ENCODE measurements at regions not wholly inside any gene's neighbourhood (a gene's known extent, or its start where the extent isn't known, plus 50 kb on each side); places are given as distances from the start of the nearest gene placed in this dataset.

GRCh38 chr2:5897249-5897648, 205.1 kb downstream of the SOX11 start:
- H3K4me3 ChIP-seq (ENCODE audit: insufficient read depth, low read depth, low read length, poor library complexity, severe bottlenecking) = no peak overlapping the region
- H3K36me3 ChIP-seq (ENCODE audit: control insufficient read depth, insufficient read depth, low read length) = no peaks in the 10 kb centered on the region
- H3K27ac ChIP-seq (ENCODE audit: insufficient read depth, low read length, poor library complexity, severe bottlenecking) = no peak overlapping the region
- DNase-seq = no peak
- H3K9me3 ChIP-seq (ENCODE audit: control insufficient read depth, low read length) = no peaks in the 10 kb centered on the region
- no peaks in the 10 kb centered on the region for H3K27me3 ChIP-seq (replicated peaks; ENCODE audit: control insufficient read depth, insufficient read depth, low read length, poor library complexity, severe bottlenecking)
- H3K4me1 ChIP-seq (ENCODE audit: control insufficient read depth, insufficient read depth, low read length, poor library complexity, severe bottlenecking) = no peaks in the 10 kb centered on the region

- Histone ChIP-seq H3K27me3 (replicated peaks; ENCODE audit: control insufficient read depth, insufficient read depth, low read length, poor library complexity, severe bottlenecking) (no peaks in the 10 kb centered on the region), H3K4me3 (ENCODE audit: insufficient read depth, low read depth, low read length, poor library complexity, severe bottlenecking) (no peak overlapping the region), H3K36me3 (ENCODE audit: control insufficient read depth, insufficient read depth, low read length) (no peaks in the 10 kb centered on the region), H3K4me1 (ENCODE audit: control insufficient read depth, insufficient read depth, low read length, poor library complexity, severe bottlenecking) (no peaks in the 10 kb centered on the region), H3K9me3 (ENCODE audit: control insufficient read depth, low read length) (no peaks in the 10 kb centered on the region), H3K27ac (ENCODE audit: insufficient read depth, low read length, poor library complexity, severe bottlenecking) (no peak overlapping the region)
- DNase-seq = no peak
Observed at GRCh38 chr2:5898667-5899066, 206.5 kb downstream of the SOX11 start.

DNA sequence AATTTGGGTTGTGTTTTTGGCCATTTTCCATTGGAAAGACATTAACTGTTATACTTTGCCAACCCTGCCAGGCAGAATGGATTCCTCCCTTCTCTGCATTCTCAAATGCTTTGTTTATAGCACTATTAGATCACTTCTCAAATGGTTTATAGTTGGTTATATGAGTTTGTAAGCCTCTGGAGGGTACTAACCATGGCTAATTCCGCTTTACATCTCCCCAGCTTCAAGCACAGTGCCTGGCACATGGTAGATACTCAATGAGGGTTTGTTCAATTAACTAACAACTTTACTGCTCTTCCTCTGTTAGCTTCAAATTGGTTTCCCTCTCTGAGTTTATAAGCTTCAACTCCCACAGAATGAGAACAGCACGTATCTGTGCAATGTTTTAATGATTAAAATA, 213.5 kb downstream of the SOX11 start:
- H3K27ac ChIP-seq (ENCODE audit: insufficient read depth, low read length, poor library complexity, severe bottlenecking) = no peak overlapping the region
- no peaks in the 10 kb centered on the region for H3K27me3 ChIP-seq (replicated peaks; ENCODE audit: control insufficient read depth, insufficient read depth, low read length, poor library complexity, severe bottlenecking)
- H3K4me1 ChIP-seq (ENCODE audit: control insufficient read depth, insufficient read depth, low read length, poor library complexity, severe bottlenecking) = no peaks in the 10 kb centered on the region
- no peaks in the 10 kb centered on the region for H3K36me3 ChIP-seq (ENCODE audit: control insufficient read depth, insufficient read depth, low read length)
- H3K9me3 ChIP-seq (ENCODE audit: control insufficient read depth, low read length) = no peaks in the 10 kb centered on the region
- no peak overlapping the region for H3K4me3 ChIP-seq (ENCODE audit: insufficient read depth, low read depth, low read length, poor library complexity, severe bottlenecking)
- DNase-seq = no peak

- H3K27ac ChIP-seq (ENCODE audit: insufficient read depth, low read length, poor library complexity, severe bottlenecking) = no peak overlapping the region
- H3K9me3 ChIP-seq (ENCODE audit: control insufficient read depth, low read length) = no peaks in the 10 kb centered on the region
- H3K4me3 ChIP-seq (ENCODE audit: insufficient read depth, low read depth, low read length, poor library complexity, severe bottlenecking) = no peak overlapping the region
- no peak for DNase-seq
- no peaks in the 10 kb centered on the region for H3K36me3 ChIP-seq (ENCODE audit: control insufficient read depth, insufficient read depth, low read length)
- H3K4me1 ChIP-seq (ENCODE audit: control insufficient read depth, insufficient read depth, low read length, poor library complexity, severe bottlenecking) = no peaks in the 10 kb centered on the region
- H3K27me3 ChIP-seq (replicated peaks; ENCODE audit: control insufficient read depth, insufficient read depth, low read length, poor library complexity, severe bottlenecking) = no peaks in the 10 kb centered on the region
Observed at GRCh38 chr2:5908071-5908470, 215.9 kb downstream of the SOX11 start.

DNA sequence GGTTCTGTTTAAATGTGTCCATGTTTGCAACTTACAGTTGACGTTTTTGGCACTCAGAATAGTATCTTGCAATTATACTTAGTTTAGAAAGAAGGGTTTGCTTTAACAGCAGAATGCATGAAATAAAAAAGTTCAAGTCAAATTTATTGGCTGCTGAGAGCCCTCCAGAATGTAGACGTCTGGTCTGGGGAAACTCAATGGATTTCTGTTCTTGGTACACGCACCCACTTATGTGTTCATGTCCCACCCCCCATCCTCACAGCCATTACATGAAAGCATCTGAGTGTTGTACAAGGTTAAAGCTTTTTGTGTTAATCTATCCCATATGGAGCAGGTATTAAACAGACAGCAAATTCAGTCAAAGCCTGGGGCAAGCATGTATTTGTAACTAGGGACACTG, 219.5 kb downstream of the SOX11 start:
- H3K27me3 ChIP-seq (replicated peaks; ENCODE audit: control insufficient read depth, insufficient read depth, low read length, poor library complexity, severe bottlenecking) = no peaks in the 10 kb centered on the region
- no peak for DNase-seq
- H3K27ac ChIP-seq (ENCODE audit: insufficient read depth, low read length, poor library complexity, severe bottlenecking) = no peak overlapping the region

GRCh38 chr2:5913711-5914395, 221.7 kb downstream of the SOX11 start:
- H3K27me3 ChIP-seq (replicated peaks; ENCODE audit: control insufficient read depth, insufficient read depth, low read length, poor library complexity, severe bottlenecking) = no peaks in the 10 kb centered on the region
- no peak overlapping the region for H3K4me3 ChIP-seq (ENCODE audit: insufficient read depth, low read depth, low read length, poor library complexity, severe bottlenecking)
- no peaks in the 10 kb centered on the region for H3K4me1 ChIP-seq (ENCODE audit: control insufficient read depth, insufficient read depth, low read length, poor library complexity, severe bottlenecking)
- H3K9me3 ChIP-seq (ENCODE audit: control insufficient read depth, low read length) = no peaks in the 10 kb centered on the region
- H3K36me3 ChIP-seq (ENCODE audit: control insufficient read depth, insufficient read depth, low read length) = no peaks in the 10 kb centered on the region
- H3K27ac ChIP-seq (ENCODE audit: insufficient read depth, low read length, poor library complexity, severe bottlenecking) = no peak overlapping the region
- DNase-seq = no peak

More for the DNA sequence above, 219.5 kb downstream of the SOX11 start:
- Histone ChIP-seq H3K4me1 (ENCODE audit: control insufficient read depth, insufficient read depth, low read length, poor library complexity, severe bottlenecking) (no peaks in the 10 kb centered on the region), H3K36me3 (ENCODE audit: control insufficient read depth, insufficient read depth, low read length) (no peaks in the 10 kb centered on the region), H3K4me3 (ENCODE audit: insufficient read depth, low read depth, low read length, poor library complexity, severe bottlenecking) (no peak overlapping the region), H3K9me3 (ENCODE audit: control insufficient read depth, low read length) (no peaks in the 10 kb centered on the region)

DNA sequence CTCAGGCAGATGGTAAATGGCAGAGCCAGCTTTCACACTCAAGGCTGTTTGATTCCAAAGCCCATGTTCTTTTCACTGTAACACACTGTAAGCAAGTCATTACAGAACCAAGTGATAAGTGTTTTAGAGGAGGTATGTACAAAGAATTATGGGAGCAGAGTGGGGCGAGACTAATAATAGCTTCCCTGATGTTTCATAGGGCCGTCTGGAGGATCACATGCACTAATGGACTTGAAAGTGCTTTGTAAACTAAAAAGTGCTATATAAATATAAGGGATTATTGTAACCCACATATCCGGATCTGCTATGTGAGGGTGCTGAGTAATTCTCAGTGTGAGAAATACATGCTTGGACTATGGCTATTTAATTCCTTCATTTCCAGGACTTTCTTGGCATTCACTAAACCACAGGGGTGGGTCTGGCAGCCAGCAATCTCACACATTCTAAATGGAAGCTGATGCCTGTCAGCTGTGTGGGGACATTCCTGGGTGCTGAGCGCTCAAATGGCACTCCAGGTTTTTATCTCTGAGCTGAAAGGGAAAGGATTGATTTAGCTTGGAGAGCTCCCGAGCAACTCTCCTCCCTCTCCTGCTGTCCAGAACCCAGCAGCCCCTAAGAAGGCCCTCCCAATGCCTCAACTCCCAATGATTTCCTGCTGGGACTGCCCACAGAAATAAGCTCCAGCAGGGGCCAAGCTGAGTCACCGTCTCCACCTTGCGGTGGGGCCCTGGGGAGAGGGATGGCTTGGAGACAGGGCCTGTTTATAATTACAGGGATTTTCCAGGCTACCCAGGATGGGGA, 222.8 kb downstream of the SOX11 start:
- no peaks in the 10 kb centered on the region for H3K4me1 ChIP-seq (ENCODE audit: control insufficient read depth, insufficient read depth, low read length, poor library complexity, severe bottlenecking)
- no peak for DNase-seq
- H3K27me3 ChIP-seq (replicated peaks; ENCODE audit: control insufficient read depth, insufficient read depth, low read length, poor library complexity, severe bottlenecking) = no peaks in the 10 kb centered on the region
- no peaks in the 10 kb centered on the region for H3K36me3 ChIP-seq (ENCODE audit: control insufficient read depth, insufficient read depth, low read length)
- no peak overlapping the region for H3K27ac ChIP-seq (ENCODE audit: insufficient read depth, low read length, poor library complexity, severe bottlenecking)
- no peaks in the 10 kb centered on the region for H3K9me3 ChIP-seq (ENCODE audit: control insufficient read depth, low read length)
- H3K4me3 ChIP-seq (ENCODE audit: insufficient read depth, low read depth, low read length, poor library complexity, severe bottlenecking) = no peak overlapping the region

- Histone ChIP-seq H3K27me3 (replicated peaks; ENCODE audit: control insufficient read depth, insufficient read depth, low read length, poor library complexity, severe bottlenecking) (no peaks in the 10 kb centered on the region), H3K27ac (ENCODE audit: insufficient read depth, low read length, poor library complexity, severe bottlenecking) (no peak overlapping the region), H3K4me3 (ENCODE audit: insufficient read depth, low read depth, low read length, poor library complexity, severe bottlenecking) (no peak overlapping the region), H3K9me3 (ENCODE audit: control insufficient read depth, low read length) (no peaks in the 10 kb centered on the region), H3K4me1 (ENCODE audit: control insufficient read depth, insufficient read depth, low read length, poor library complexity, severe bottlenecking) (no peaks in the 10 kb centered on the region), H3K36me3 (ENCODE audit: control insufficient read depth, insufficient read depth, low read length) (no peaks in the 10 kb centered on the region)
- DNase-seq = no peak
Observed at GRCh38 chr2:5915881-5916310, 223.7 kb downstream of the SOX11 start.

- no peak overlapping the region for H3K27ac ChIP-seq (ENCODE audit: insufficient read depth, low read length, poor library complexity, severe bottlenecking)
- H3K27me3 ChIP-seq (replicated peaks; ENCODE audit: control insufficient read depth, insufficient read depth, low read length, poor library complexity, severe bottlenecking) = no peaks in the 10 kb centered on the region
- H3K4me1 ChIP-seq (ENCODE audit: control insufficient read depth, insufficient read depth, low read length, poor library complexity, severe bottlenecking) = no peaks in the 10 kb centered on the region
- no peak overlapping the region for H3K4me3 ChIP-seq (ENCODE audit: insufficient read depth, low read depth, low read length, poor library complexity, severe bottlenecking)
- no peak for DNase-seq
- H3K9me3 ChIP-seq (ENCODE audit: control insufficient read depth, low read length) = no peaks in the 10 kb centered on the region
- no peaks in the 10 kb centered on the region for H3K36me3 ChIP-seq (ENCODE audit: control insufficient read depth, insufficient read depth, low read length)
Observed at GRCh38 chr2:5921081-5921642, 229.0 kb downstream of the SOX11 start.

Measured in effector memory CD4-positive, alpha-beta T cell (primary cell).